ENCODE measurements at regions not wholly inside any gene's neighbourhood (a gene's known extent, or its start where the extent isn't known, plus 50 kb on each side); places are given as distances from the start of the nearest gene placed in this dataset.

DNA sequence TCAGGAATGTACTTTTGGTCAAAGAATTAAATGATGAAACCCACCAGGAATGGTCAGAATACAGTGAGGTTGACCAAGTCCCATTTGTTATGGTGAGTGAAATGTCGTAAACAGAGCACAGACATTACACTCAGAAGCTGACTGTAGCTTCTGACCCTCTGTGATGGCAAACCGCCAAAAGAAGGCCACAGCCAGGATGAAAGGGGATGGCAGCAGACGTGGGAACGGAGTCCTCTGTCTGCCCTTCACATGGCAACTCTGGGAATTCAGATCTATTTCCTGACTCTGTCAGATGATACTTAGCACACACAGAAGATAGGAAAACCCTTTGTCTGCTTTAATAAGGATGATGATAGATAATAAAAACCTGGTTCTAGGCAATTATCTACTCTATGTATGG lies 757.1 kb downstream of the SORCS3 start (continued):
- TF ChIP-seq, protein P1, sequence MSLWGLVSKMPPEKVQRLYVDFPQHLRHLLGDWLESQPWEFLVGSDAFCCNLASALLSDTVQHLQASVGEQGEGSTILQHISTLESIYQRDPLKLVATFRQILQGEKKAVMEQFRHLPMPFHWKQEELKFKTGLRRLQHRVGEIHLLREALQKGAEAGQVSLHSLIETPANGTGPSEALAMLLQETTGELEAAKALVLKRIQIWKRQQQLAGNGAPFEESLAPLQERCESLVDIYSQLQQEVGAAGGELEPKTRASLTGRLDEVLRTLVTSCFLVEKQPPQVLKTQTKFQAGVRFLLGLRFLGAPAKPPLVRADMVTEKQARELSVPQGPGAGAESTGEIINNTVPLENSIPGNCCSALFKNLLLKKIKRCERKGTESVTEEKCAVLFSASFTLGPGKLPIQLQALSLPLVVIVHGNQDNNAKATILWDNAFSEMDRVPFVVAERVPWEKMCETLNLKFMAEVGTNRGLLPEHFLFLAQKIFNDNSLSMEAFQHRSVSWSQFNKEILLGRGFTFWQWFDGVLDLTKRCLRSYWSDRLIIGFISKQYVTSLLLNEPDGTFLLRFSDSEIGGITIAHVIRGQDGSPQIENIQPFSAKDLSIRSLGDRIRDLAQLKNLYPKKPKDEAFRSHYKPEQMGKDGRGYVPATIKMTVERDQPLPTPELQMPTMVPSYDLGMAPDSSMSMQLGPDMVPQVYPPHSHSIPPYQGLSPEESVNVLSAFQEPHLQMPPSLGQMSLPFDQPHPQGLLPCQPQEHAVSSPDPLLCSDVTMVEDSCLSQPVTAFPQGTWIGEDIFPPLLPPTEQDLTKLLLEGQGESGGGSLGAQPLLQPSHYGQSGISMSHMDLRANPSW (CRISPR knock-in tag; conservative IDR thresholded peaks at IDR 0.05; ENCODE audit: low read depth) = no peak

DNA sequence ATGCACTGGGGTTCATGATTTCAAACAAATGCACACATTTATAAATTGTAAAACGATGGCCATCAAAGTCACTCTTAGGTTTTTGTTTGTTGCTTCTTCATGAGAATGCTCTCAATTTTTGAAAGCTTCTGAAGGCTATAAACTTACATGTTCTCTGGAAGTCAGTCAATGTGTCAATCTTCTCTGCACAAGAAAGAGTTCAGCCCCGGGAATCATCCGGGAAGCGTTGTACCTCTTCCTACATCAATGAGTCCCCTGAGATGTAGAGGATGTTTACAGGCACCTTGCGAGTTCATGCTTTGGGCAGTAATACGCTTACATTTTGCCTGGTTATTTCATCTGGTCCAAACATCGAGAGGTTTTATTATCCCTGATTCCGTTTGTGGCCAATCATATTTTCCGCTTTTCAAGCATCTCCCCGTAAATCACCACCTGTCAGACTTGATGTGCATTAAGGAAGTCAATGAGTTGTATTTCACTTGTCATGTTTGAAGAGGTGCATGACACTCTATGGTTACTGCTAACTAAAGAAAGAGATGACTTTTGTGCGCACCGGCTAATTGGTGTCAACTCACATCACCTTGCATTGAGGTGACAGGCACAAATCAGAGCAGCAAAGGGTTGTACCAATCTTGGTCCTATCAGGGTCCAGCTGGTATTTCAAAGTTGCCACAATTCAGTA lies 750.7 kb downstream of the SORCS3 start:
- ATAC-seq = no peak
- peaks cover 3% of the 10 kb centered on the region for H3K9me3 Mint-ChIP-seq
- no peak overlapping the region for H3K27ac Mint-ChIP-seq
- no peak for DNase-seq (ENCODE audit: low spot score)
- TF ChIP-seq MYBL2 (CRISPR knock-in tag; IDR thresholded peaks at IDR 0.05) = no peak
- no peak for TF ChIP-seq FOXK1 (CRISPR knock-in tag; IDR thresholded peaks at IDR 0.05)
- TF ChIP-seq ELF4 (CRISPR knock-in tag; IDR thresholded peaks at IDR 0.05; ENCODE audit: low read depth) = no peak
- TF ChIP-seq ZNF671 (CRISPR knock-in tag; IDR thresholded peaks at IDR 0.05) = no peak
- TF ChIP-seq, protein P2, sequence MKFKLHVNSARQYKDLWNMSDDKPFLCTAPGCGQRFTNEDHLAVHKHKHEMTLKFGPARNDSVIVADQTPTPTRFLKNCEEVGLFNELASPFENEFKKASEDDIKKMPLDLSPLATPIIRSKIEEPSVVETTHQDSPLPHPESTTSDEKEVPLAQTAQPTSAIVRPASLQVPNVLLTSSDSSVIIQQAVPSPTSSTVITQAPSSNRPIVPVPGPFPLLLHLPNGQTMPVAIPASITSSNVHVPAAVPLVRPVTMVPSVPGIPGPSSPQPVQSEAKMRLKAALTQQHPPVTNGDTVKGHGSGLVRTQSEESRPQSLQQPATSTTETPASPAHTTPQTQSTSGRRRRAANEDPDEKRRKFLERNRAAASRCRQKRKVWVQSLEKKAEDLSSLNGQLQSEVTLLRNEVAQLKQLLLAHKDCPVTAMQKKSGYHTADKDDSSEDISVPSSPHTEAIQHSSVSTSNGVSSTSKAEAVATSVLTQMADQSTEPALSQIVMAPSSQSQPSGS (CRISPR knock-in tag; IDR thresholded peaks at IDR 0.05; ENCODE audit: borderline replicate concordance, low read depth) = no peak
- TF ChIP-seq ZNF317 (CRISPR knock-in tag; IDR thresholded peaks at IDR 0.05; ENCODE audit: borderline replicate concordance, low read depth) = no peak
- no peak for TF ChIP-seq SMAD4 (CRISPR knock-in tag; IDR thresholded peaks at IDR 0.05)
- no peak for TF ChIP-seq ZNF138 (CRISPR knock-in tag; conservative IDR thresholded peaks at IDR 0.05)
- TF ChIP-seq, protein P3, sequence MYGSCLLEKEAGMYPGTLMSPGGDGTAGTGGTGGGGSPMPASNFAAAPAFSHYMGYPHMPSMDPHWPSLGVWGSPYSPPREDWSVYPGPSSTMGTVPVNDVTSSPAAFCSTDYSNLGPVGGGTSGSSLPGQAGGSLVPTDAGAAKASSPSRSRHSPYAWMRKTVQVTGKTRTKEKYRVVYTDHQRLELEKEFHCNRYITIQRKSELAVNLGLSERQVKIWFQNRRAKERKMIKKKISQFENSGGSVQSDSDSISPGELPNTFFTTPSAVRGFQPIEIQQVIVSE (CRISPR knock-in tag; IDR thresholded peaks at IDR 0.05; ENCODE audit: borderline replicate concordance) = no peak
- TF ChIP-seq RORB (CRISPR knock-in tag; IDR thresholded peaks at IDR 0.05) = no peak
- TF ChIP-seq NR3C1 (CRISPR knock-in tag; conservative IDR thresholded peaks at IDR 0.05; ENCODE audit: low read depth) = no peak
- TF ChIP-seq ZNF232 (CRISPR knock-in tag; IDR thresholded peaks at IDR 0.05) = no peak
- TF ChIP-seq, protein P4, sequence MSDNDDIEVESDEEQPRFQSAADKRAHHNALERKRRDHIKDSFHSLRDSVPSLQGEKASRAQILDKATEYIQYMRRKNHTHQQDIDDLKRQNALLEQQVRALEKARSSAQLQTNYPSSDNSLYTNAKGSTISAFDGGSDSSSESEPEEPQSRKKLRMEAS (CRISPR knock-in tag; IDR thresholded peaks at IDR 0.05) = no peak
- TF ChIP-seq, protein P5, sequence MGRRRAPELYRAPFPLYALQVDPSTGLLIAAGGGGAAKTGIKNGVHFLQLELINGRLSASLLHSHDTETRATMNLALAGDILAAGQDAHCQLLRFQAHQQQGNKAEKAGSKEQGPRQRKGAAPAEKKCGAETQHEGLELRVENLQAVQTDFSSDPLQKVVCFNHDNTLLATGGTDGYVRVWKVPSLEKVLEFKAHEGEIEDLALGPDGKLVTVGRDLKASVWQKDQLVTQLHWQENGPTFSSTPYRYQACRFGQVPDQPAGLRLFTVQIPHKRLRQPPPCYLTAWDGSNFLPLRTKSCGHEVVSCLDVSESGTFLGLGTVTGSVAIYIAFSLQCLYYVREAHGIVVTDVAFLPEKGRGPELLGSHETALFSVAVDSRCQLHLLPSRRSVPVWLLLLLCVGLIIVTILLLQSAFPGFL (CRISPR knock-in tag; IDR thresholded peaks at IDR 0.05; ENCODE audit: borderline replicate concordance) = no peak
- TF ChIP-seq ATF1 (CRISPR knock-in tag; IDR thresholded peaks at IDR 0.05) = no peak
- no peaks in the 10 kb centered on the region; the same call in 1 of the 2 replicates for H3K27me3 Mint-ChIP-seq (ENCODE audit: low read depth)
- CTCF ChIA-PET = no interaction called here
- H3K4me1 Mint-ChIP-seq = peaks cover 12% of the 10 kb centered on the region
- H3K36me3 Mint-ChIP-seq = no peaks in the 10 kb centered on the region
- POLR2A ChIA-PET = no interaction called here
- H3K4me3 Mint-ChIP-seq = no peak overlapping the region

DNA sequence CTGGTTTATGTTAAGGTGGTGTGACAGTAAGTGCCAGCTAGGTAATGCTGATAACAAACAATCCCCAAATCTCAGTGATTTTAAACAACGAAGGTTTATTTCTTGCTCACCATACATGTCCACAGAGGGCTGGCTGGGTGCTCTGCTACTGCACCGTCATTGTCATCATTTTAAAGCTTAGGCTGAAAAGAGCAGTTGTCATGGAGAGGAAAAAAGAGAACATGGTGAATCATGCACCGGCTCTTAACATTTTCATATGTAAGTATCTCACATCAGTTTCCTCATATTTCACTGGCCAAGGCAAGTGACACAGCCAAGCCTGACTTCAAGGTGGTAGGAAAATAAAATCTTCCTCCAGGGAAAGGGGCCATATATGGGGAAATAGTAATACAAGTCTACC lies 746.9 kb downstream of the SORCS3 start:
- TF ChIP-seq NR2C2 (CRISPR knock-in tag; IDR thresholded peaks at IDR 0.05) (no peak), PRRX2 (CRISPR knock-in tag; IDR thresholded peaks at IDR 0.05) (no peak), GTF2I (CRISPR knock-in tag; conservative IDR thresholded peaks at IDR 0.05) (no peak), ZNF219 (CRISPR knock-in tag; IDR thresholded peaks at IDR 0.05; ENCODE audit: borderline replicate concordance) (no peak), FOXK1 (CRISPR knock-in tag; IDR thresholded peaks at IDR 0.05) (no peak)
- TF ChIP-seq, protein P6, sequence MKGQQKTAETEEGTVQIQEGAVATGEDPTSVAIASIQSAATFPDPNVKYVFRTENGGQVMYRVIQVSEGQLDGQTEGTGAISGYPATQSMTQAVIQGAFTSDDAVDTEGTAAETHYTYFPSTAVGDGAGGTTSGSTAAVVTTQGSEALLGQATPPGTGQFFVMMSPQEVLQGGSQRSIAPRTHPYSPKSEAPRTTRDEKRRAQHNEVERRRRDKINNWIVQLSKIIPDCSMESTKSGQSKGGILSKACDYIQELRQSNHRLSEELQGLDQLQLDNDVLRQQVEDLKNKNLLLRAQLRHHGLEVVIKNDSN (CRISPR knock-in tag; IDR thresholded peaks at IDR 0.05) = no peak
- TF ChIP-seq, protein P7, sequence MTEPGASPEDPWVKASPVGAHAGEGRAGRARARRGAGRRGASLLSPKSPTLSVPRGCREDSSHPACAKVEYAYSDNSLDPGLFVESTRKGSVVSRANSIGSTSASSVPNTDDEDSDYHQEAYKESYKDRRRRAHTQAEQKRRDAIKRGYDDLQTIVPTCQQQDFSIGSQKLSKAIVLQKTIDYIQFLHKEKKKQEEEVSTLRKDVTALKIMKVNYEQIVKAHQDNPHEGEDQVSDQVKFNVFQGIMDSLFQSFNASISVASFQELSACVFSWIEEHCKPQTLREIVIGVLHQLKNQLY (CRISPR knock-in tag; IDR thresholded peaks at IDR 0.05) = no peak
- TF ChIP-seq, protein P4 (CRISPR knock-in tag; IDR thresholded peaks at IDR 0.05) = no peak
- Mint-ChIP-seq H3K27me3 (ENCODE audit: low read depth) (no peaks in the 10 kb centered on the region; the same call in 1 of the 2 replicates), H3K27ac (no peak overlapping the region), H3K4me3 (no peak overlapping the region), H3K4me1 (peaks cover 13% of the 10 kb centered on the region), H3K9me3 (peaks cover 3% of the 10 kb centered on the region), H3K36me3 (no peaks in the 10 kb centered on the region)
- ChIA-PET CTCF (no interaction called here), POLR2A (no interaction called here)
- ATAC-seq = no peak
- no peak for DNase-seq (ENCODE audit: low spot score)
